K562 (cell line): ENCODE measurements at regions not wholly inside any gene's neighbourhood (a gene's known extent, or its start where the extent isn't known, plus 50 kb on each side); places are given as distances from the start of the nearest gene placed in this dataset.
A peak's percentile ranks its signal among the peaks of the same experiment; 100 is the strongest.

ENCODE experiments used
- ARNT ChIP-seq, 2 experiments: fragments of 450-650 bp; IDR thresholded peaks; 2 replicates each; pipeline ENCODE4 v1.6.1; 2016; ENCODE audit warnings: mild to moderate bottlenecking in 1 of 2
- ATF3 ChIP-seq, 2 experiments: fragments of 450-650 bp in 1 of 2; sonication (generic) in 1 of 2; formaldehyde crosslinking in 1 of 2; IDR thresholded peaks in 1 of 2; conservative IDR thresholded peaks in 1 of 2; 2 replicates each; pipeline versions ENCODE4 v1.6.1 to v1.8.1; 2016 to 2023; ENCODE audit warnings: mild to moderate bottlenecking in 2 of 2, moderate library complexity in 2 of 2, inconsistent platforms in 1 of 2, missing genetic modification reagents in 1 of 2
- BACH1 ChIP-seq: fragments of 200-800 bp; sonication (Bioruptor generic); IDR thresholded peaks from 2 replicates; pipeline ENCODE4 v1.6.1; 2016; ENCODE audit warnings: missing genetic modification characterization, missing compliant biosample characterization
- BDP1 ChIP-seq: IDR thresholded peaks from 3 replicates; pipeline ENCODE4 v1.6.1; 2011; ENCODE audit not compliant: insufficient read length, insufficient read depth
- CHCHD3 ChIP-seq: fragments of 250-450 bp; sonication (Bioruptor Pico); IDR thresholded peaks from 2 replicates; pipeline ENCODE4 v2.1.2; 2022; ENCODE audit warnings: mild to moderate bottlenecking
- LCOR ChIP-seq: sonication (generic); formaldehyde crosslinking; IDR thresholded peaks from 2 replicates; pipeline ENCODE4 v1.8.0; 2022; ENCODE audit warnings: mild to moderate bottlenecking, missing genetic modification reagents
- PREB ChIP-seq: sonication (generic); formaldehyde crosslinking; IDR thresholded peaks from 2 replicates; pipeline ENCODE4 v1.8.1; 2023; ENCODE audit warnings: mild to moderate bottlenecking, missing genetic modification reagents
- RBM39 ChIP-seq: fragments of 200-400 bp; formaldehyde crosslinking; optimal IDR thresholded peaks from 2 replicates; pipeline ENCODE3; 2018; ENCODE audit warnings: low read depth, low read length
- SMARCB1 ChIP-seq: IDR thresholded peaks from 2 replicates; pipeline ENCODE4 v1.6.1; 2011; ENCODE audit warnings: improper control_type of control experiment, low read depth; ENCODE audit not compliant: insufficient read length
- ZNF592 ChIP-seq: fragments of 450-650 bp; IDR thresholded peaks from 2 replicates; pipeline ENCODE4 v1.6.1; 2017; ENCODE audit warnings: antibody characterized with exemption, mild to moderate bottlenecking
- TF ChIP-seq, protein P1 (sequence below), 2 experiments: IDR thresholded peaks; 2 replicates each; pipeline ENCODE4 v1.6.1; 2012; ENCODE audit warnings: improper control_type of control experiment in 2 of 2, low read depth in 2 of 2, low read length in 2 of 2, borderline replicate concordance in 1 of 2
- TF ChIP-seq, protein P2 (sequence below), 2 experiments: fragments of 200-800 bp in 1 of 2; sonication (Bioruptor generic) in 1 of 2; sonication (generic) in 1 of 2; formaldehyde crosslinking in 1 of 2; IDR thresholded peaks in 1 of 2; conservative IDR thresholded peaks in 1 of 2; 2 replicates each; pipeline versions ENCODE4 v1.5.0 to v1.6.1; 2016 to 2020; ENCODE audit warnings: missing compliant biosample characterization in 1 of 2, missing genetic modification characterization in 1 of 2, missing genetic modification reagents in 1 of 2

DNA sequence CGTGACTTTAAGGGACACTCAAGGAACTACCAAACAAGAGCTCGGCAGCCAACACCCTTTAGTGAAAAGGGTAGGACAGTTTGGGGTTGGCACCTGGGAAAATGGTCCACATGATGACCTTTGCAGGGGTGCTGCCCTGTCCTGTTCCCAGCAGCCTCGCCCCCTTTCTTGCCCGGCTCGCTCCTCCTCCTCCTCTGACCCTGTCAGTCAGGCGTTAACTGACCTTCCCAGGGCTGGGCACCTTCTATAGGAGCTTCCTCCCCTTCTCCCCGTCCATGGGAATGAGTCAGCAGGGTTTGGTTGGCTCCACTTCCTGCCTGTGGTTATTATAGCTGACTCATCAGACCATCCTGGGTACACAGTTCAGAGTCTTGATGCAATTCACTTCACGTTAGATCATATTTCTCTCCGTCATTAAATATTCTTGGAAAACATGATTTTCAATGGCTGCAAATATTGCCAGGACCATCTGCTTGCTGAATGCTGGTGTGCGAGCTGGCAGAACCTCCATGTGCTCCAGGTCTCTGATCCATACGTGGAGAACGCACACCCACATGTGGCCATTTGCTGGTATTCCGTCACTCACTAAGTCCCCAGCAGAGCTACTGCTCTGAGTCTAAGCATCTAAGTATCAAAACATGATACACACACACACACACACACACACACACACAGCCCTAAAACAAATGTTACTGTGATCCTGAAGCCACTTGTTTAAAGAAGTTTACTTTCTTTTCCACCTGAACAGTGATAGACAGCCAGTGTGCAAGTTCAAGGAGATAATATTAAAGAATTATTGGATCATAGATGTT is 185.0 kb downstream of the ANAPC1 start (continued):
- TF ChIP-seq ATF3 (IDR thresholded peaks at IDR 0.05) (peak; percentile 98), ATF3 (CRISPR knock-in tag; conservative IDR thresholded peaks at IDR 0.05) (peak; percentile 67; the same call in 1 of the 2 replicates), PREB (CRISPR knock-in tag) (no peak), CHCHD3 (CRISPR knock-in tag) (no peak), ZNF592 (peak; percentile 96), LCOR (CRISPR knock-in tag) (peak; percentile 83; the same call in 1 of the 2 replicates), BACH1 (tag) (peak; percentile 99), RBM39 (peak; percentile 72), BDP1 (no peak), SMARCB1 (no peak), ARNT (IDR thresholded peaks at IDR 0.05) (0 out of 4 replicates have a peak, but pooled peaks have one; percentile 34 to 64)
- TF ChIP-seq, protein P1, sequence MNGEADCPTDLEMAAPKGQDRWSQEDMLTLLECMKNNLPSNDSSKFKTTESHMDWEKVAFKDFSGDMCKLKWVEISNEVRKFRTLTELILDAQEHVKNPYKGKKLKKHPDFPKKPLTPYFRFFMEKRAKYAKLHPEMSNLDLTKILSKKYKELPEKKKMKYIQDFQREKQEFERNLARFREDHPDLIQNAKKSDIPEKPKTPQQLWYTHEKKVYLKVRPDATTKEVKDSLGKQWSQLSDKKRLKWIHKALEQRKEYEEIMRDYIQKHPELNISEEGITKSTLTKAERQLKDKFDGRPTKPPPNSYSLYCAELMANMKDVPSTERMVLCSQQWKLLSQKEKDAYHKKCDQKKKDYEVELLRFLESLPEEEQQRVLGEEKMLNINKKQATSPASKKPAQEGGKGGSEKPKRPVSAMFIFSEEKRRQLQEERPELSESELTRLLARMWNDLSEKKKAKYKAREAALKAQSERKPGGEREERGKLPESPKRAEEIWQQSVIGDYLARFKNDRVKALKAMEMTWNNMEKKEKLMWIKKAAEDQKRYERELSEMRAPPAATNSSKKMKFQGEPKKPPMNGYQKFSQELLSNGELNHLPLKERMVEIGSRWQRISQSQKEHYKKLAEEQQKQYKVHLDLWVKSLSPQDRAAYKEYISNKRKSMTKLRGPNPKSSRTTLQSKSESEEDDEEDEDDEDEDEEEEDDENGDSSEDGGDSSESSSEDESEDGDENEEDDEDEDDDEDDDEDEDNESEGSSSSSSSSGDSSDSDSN (IDR thresholded peaks at IDR 0.05; ENCODE audit: borderline replicate concordance in 1 of 2, low read depth in 2 of 2, low read length in 2 of 2) = 0 out of 4 replicates have a peak, but pooled peaks of 1 of the 2 experiments have one; percentile 24
- TF ChIP-seq, protein P2, sequence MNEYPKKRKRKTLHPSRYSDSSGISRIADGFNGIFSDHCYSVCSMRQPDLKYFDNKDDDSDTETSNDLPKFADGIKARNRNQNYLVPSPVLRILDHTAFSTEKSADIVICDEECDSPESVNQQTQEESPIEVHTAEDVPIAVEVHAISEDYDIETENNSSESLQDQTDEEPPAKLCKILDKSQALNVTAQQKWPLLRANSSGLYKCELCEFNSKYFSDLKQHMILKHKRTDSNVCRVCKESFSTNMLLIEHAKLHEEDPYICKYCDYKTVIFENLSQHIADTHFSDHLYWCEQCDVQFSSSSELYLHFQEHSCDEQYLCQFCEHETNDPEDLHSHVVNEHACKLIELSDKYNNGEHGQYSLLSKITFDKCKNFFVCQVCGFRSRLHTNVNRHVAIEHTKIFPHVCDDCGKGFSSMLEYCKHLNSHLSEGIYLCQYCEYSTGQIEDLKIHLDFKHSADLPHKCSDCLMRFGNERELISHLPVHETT (CRISPR knock-in tag; conservative IDR thresholded peaks at IDR 0.05 in 1 of 2, IDR thresholded peaks at IDR 0.05 in 1 of 2) = peak in 1 of 2 experiments; percentile 18; a peak in 1 of 4 replicates
